A673 (cell line): ENCODE measurements at regions not wholly inside any gene's neighbourhood (a gene's known extent, or its start where the extent isn't known, plus 50 kb on each side); places are given as distances from the start of the nearest gene placed in this dataset.

Experiments
- BruUV-seq: library from RNA; stranded (reverse); fragments of 400-500 nt; replicated peaks from 2 replicates; lab custom pipeline; 2021; lab: Mats Ljungman, UMichigan
- CTCF ChIA-PET: fragments of 300-600 bp; sonication (Branson Sonifier 250); formaldehyde crosslinking; loops from one replicate; lab custom pipeline; 2022; ENCODE audit warnings: antibody characterized with exemption; lab: Charles Lee
- POLR2A ChIA-PET: fragments of 300-600 bp; sonication (Branson Sonifier 250); formaldehyde crosslinking; loops from one replicate; lab custom pipeline; 2022; ENCODE audit warnings: antibody characterized with exemption; ENCODE audit not compliant: low non-redundant PET; lab: Charles Lee
- DNase-seq: peaks from one replicate; pipeline ENCODE4 v3.0.0-alpha.2; 2015; ENCODE audit warnings: low spot score
- H3K27ac ChIP-seq: fragments of 200-600 bp; sonication (generic); 2 replicates; pipeline ENCODE4 v1.5.1; 2016; ENCODE audit warnings: mixed run types, low read depth, mild to moderate bottlenecking, mixed read lengths, antibody characterized with exemption, low read length; ENCODE audit not compliant: poor library complexity, severe bottlenecking
- H3K27me3 ChIP-seq: fragments of 200-600 bp; sonication (generic); replicated peaks from 2 replicates; pipeline ENCODE4 v1.6.1; 2017; ENCODE audit warnings: mixed run types, low read depth, mild to moderate bottlenecking, mixed read lengths, antibody characterized with exemption, low read length; ENCODE audit not compliant: insufficient read depth, poor library complexity
- H3K36me3 ChIP-seq: fragments of 200-600 bp; sonication (generic); 2 replicates; pipeline ENCODE4 v1.6.1; 2016; ENCODE audit warnings: mixed run types, mild to moderate bottlenecking, mixed read lengths, antibody characterized with exemption, low read length; ENCODE audit not compliant: insufficient read depth, poor library complexity, severe bottlenecking
- H3K4me1 ChIP-seq: fragments of 200-600 bp; sonication (generic); 2 replicates; pipeline ENCODE4 v1.6.1; 2017; ENCODE audit warnings: mixed run types, mild to moderate bottlenecking, mixed read lengths, antibody characterized with exemption, low read length; ENCODE audit not compliant: insufficient read depth, poor library complexity, severe bottlenecking
- H3K4me3 ChIP-seq: fragments of 200-600 bp; sonication (generic); 2 replicates; pipeline ENCODE4 v1.5.1; 2016; ENCODE audit warnings: low read depth, mixed run types, mild to moderate bottlenecking, mixed read lengths, low read length; ENCODE audit not compliant: poor library complexity, severe bottlenecking
- H3K9me3 ChIP-seq: fragments of 200-600 bp; sonication (generic); 2 replicates; pipeline ENCODE4 v1.6.1; 2016; ENCODE audit warnings: mixed run types, low read depth, mild to moderate bottlenecking, mixed read lengths, antibody characterized with exemption, low read length; ENCODE audit not compliant: poor library complexity, severe bottlenecking
- CTCF ChIP-seq: fragments of 300-800, 200-600 bp; sonication (generic); conservative IDR thresholded peaks from 2 replicates; pipeline ENCODE4 v1.5.1; 2017; ENCODE audit warnings: low read depth, mild to moderate bottlenecking, antibody characterized with exemption, low read length, moderate library complexity, mixed read lengths
- EZH2 ChIP-seq: fragments of 200-600 bp; sonication (generic); IDR thresholded peaks from 2 replicates; pipeline ENCODE4 v1.6.1; 2017; ENCODE audit warnings: borderline replicate concordance, low read depth, mild to moderate bottlenecking, mixed read lengths, antibody characterized with exemption, low read length; ENCODE audit not compliant: poor library complexity, severe bottlenecking
- intact Hi-C: fragments of 100-400 bp; cut with micrococcal nuclease; formaldehyde crosslinking; loops from one replicate; pipeline ENCODE4 v1.10.0; 2022; ENCODE audit not compliant: unreplicated experiment

DNA sequence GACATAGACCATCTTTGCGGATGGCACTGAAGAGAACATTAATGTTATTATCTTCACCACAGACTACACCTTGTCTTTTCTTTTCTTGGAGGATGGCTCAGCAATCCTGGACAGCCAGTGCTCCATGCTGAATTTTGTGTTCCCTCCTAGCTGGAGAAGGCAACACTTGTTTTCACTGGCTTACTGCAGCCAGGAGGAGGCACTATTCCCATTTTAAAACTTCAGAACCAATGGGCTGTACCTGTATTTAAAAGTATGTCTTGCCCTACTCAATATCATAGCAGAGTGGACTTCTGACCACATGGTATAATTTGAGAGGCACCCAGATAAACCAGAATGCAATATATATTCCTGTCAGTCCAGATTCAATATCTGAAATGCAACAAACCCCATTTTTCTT is 53.3 kb upstream of the POGK start:
- H3K4me3 ChIP-seq, result no peak overlapping the region
- H3K36me3 ChIP-seq, result no peaks in the 10 kb centered on the region
- no peak overlapping the region for H3K27ac ChIP-seq
- intact Hi-C loops, result no loop called here
- H3K4me1 ChIP-seq, result no peaks in the 10 kb centered on the region
- H3K27me3 ChIP-seq, result peaks cover 13% of the 10 kb centered on the region
- H3K9me3 ChIP-seq, result no peaks in the 10 kb centered on the region
- TF ChIP-seq EZH2 (no peak), CTCF (0 out of 2 replicates have a peak, but pooled peaks have one; percentile 22)
- BruUV-seq, result no TSS peak
- no peak for DNase-seq
- ChIA-PET CTCF (no interaction called here), POLR2A (no interaction called here)

DNA sequence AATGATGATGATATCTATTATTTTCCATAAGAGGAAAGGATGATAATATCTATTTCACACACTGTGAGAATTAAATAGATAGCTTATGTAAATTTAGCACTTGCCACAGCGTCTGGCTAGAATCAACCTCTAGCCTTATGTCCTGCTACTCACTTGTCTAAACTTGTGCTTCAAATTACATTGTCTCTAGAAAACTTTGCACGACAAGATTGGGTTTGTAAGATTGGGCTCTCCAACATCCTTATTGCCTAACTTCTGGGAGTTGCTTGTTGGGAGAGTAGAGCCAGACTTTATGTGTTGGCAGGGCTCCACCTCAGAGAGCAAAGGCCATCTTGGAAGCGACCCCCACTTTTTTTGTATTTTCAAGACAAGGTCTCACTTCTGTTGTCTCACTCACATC is 50.0 kb upstream of the POGK start:
- no peaks in the 10 kb centered on the region for H3K4me1 ChIP-seq
- ChIA-PET POLR2A (no interaction called here), CTCF (no interaction called here)
- H3K9me3 ChIP-seq, result no peaks in the 10 kb centered on the region
- no peak overlapping the region for H3K27ac ChIP-seq
- no peak for DNase-seq
- intact Hi-C loops, result no loop called here
- peaks cover 24% of the 10 kb centered on the region for H3K27me3 ChIP-seq
- no peak overlapping the region for H3K4me3 ChIP-seq
- BruUV-seq, result no TSS peak
- TF ChIP-seq EZH2, result no peak
- TF ChIP-seq CTCF, result no peak
- H3K36me3 ChIP-seq, result no peaks in the 10 kb centered on the region
